Activated CD8-positive, alpha-beta T cell treated with anti-CD3 and anti-CD28 coated beads for 36 hours (primary cell): ENCODE measurements at regions not wholly inside any gene's neighbourhood (a gene's known extent, or its start where the extent isn't known, plus 50 kb on each side); places are given as distances from the start of the nearest gene placed in this dataset.

Experiments
- ATAC-seq: fragments of 200-7000 bp; cut with Tn5 transposase; one replicate; pipeline ENCODE4 v1.10.0; 2021; ENCODE audit warnings: mild to moderate bottlenecking, moderate library complexity
- CTCF ChIA-PET: fragments of 350-600 bp; sonication (Branson Sonifier 250); formaldehyde crosslinking; loops from one replicate; lab custom pipeline; 2021; ENCODE audit warnings: antibody characterized with exemption; lab: Charles Lee
- POLR2A ChIA-PET: fragments of 350-600 bp; sonication (Branson Sonifier 250); formaldehyde crosslinking; loops from one replicate; lab custom pipeline; 2021; ENCODE audit warnings: antibody characterized with exemption; lab: Charles Lee
- DNase-seq: peaks from one replicate; pipeline ENCODE4 v3.0.0-alpha.2; 2020
- H3K27ac Mint-ChIP-seq: one replicate; pipeline ENCODE4 v1.8.0; 2021; ENCODE audit warnings: mild to moderate bottlenecking, mixed read lengths
- H3K27me3 Mint-ChIP-seq: one replicate; pipeline ENCODE4 v1.8.0; 2021; ENCODE audit warnings: mixed read lengths
- H3K36me3 Mint-ChIP-seq: one replicate; pipeline ENCODE4 v1.8.0; 2021; ENCODE audit warnings: low read depth, mixed read lengths
- H3K4me1 Mint-ChIP-seq: one replicate; pipeline ENCODE4 v1.8.0; 2021; ENCODE audit warnings: low read depth, mixed read lengths
- H3K4me3 Mint-ChIP-seq: one replicate; pipeline ENCODE4 v1.8.0; 2021; ENCODE audit warnings: mild to moderate bottlenecking, moderate library complexity, mixed read lengths
- H3K9me3 Mint-ChIP-seq: one replicate; pipeline ENCODE4 v1.8.0; 2021; ENCODE audit warnings: mixed read lengths
- CTCF ChIP-seq: fragments of 200-600 bp; IDR thresholded peaks from one replicate; pipeline ENCODE4 v1.8.0; 2022; ENCODE audit warnings: antibody characterized with exemption, mild to moderate bottlenecking
- intact Hi-C: fragments of 100-400 bp; cut with micrococcal nuclease; formaldehyde crosslinking; loops from one replicate; pipeline ENCODE4 v1.10.0; 2022

- ChIA-PET CTCF (no interaction called here), POLR2A (no interaction called here)
- peaks cover 3% of the 10 kb centered on the region for H3K27me3 Mint-ChIP-seq
- TF ChIP-seq CTCF, result no peak
- H3K36me3 Mint-ChIP-seq, result no peaks in the 10 kb centered on the region
- no peaks in the 10 kb centered on the region for H3K9me3 Mint-ChIP-seq
- H3K27ac Mint-ChIP-seq, result no peak overlapping the region
- no peaks in the 10 kb centered on the region for H3K4me1 Mint-ChIP-seq
- DNase-seq, result no peak
- H3K4me3 Mint-ChIP-seq, result no peak overlapping the region
- intact Hi-C loops, result no loop called here
- ATAC-seq, result no peak
These were observed 70.1 kb upstream of the LGALSL start for GRCh38 chr2:64383881-64384280.

GRCh38 chr2:64386676-64387075 is 67.3 kb upstream of the LGALSL start:
- intact Hi-C loops, result no loop called here
- ChIA-PET CTCF (interaction anchor here (1.2 kb wide), 1 partner anchor 55 kb away, joined by 4 read pairs; no protein-coding TSS in a partner anchor), POLR2A (no interaction called here)
- ATAC-seq (no peak), DNase-seq (no peak)
- H3K4me3 Mint-ChIP-seq, result no peak overlapping the region
- no peak overlapping the region for H3K27ac Mint-ChIP-seq
- no peaks in the 10 kb centered on the region for H3K4me1 Mint-ChIP-seq
- H3K27me3 Mint-ChIP-seq, result peaks cover 3% of the 10 kb centered on the region
- peaks cover 8% of the 10 kb centered on the region for H3K9me3 Mint-ChIP-seq
- H3K36me3 Mint-ChIP-seq, result peaks cover 4% of the 10 kb centered on the region
- no peak for TF ChIP-seq CTCF

- no peak for TF ChIP-seq CTCF
- Mint-ChIP-seq H3K27ac (no peak overlapping the region), H3K4me1 (no peaks in the 10 kb centered on the region)
These were observed 63.4 kb upstream of the LGALSL start for GRCh38 chr2:64390586-64390985.

DNA sequence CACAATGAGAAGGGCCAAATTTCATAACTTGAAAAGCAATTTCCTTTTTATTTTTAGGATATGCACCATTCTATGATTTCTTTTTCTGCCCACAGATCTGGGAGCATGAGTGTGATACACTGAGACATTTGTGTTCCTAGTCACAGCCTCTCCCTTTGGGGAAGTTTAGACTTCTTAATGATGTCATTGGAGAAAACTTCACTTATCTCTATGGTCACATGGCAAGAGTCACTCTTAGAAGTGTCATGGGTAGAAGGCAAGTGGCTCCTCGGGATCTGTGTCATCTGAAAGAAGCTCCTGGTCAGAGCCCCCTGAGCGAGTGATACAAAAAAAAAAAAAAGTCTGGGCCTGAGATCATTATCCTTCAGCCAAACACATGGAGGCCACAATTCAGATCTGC is 62.5 kb upstream of the LGALSL start:
- DNase-seq (no peak), ATAC-seq (no peak)
- TF ChIP-seq CTCF, result no peak
- CTCF ChIA-PET, result no interaction called here
- Mint-ChIP-seq H3K27me3 (peaks cover 3% of the 10 kb centered on the region), H3K9me3 (peaks cover 8% of the 10 kb centered on the region), H3K4me3 (no peak overlapping the region), H3K4me1 (no peaks in the 10 kb centered on the region), H3K27ac (no peak overlapping the region), H3K36me3 (peaks cover 4% of the 10 kb centered on the region)
- intact Hi-C loops, result no loop called here
- POLR2A ChIA-PET, result no interaction called here

More at GRCh38 chr2:64390586-64390985, 63.4 kb upstream of the LGALSL start:
- Mint-ChIP-seq H3K27me3 (peaks cover 3% of the 10 kb centered on the region), H3K9me3 (peaks cover 8% of the 10 kb centered on the region), H3K36me3 (peaks cover 4% of the 10 kb centered on the region), H3K4me3 (no peak overlapping the region)
- no peak for DNase-seq
- no peak for ATAC-seq
- intact Hi-C loops, result no loop called here
- POLR2A ChIA-PET, result no interaction called here
- CTCF ChIA-PET, result no interaction called here

GRCh38 chr2:64391940-64392339 is 62.0 kb upstream of the LGALSL start:
- POLR2A ChIA-PET, result no interaction called here

More at GRCh38 chr2:64391940-64392339, 62.0 kb upstream of the LGALSL start:
- H3K27ac Mint-ChIP-seq, result no peak overlapping the region
- DNase-seq, result no peak
- no peak for ATAC-seq
- H3K27me3 Mint-ChIP-seq, result peaks cover 3% of the 10 kb centered on the region
- H3K9me3 Mint-ChIP-seq, result peaks cover 8% of the 10 kb centered on the region
- intact Hi-C loops, result no loop called here
- H3K4me1 Mint-ChIP-seq, result no peaks in the 10 kb centered on the region
- CTCF ChIA-PET, result no interaction called here
- TF ChIP-seq CTCF, result no peak
- H3K4me3 Mint-ChIP-seq, result no peak overlapping the region
- peaks cover 4% of the 10 kb centered on the region for H3K36me3 Mint-ChIP-seq
